ENCODE measurements at regions not wholly inside any gene's neighbourhood (a gene's known extent, or its start where the extent isn't known, plus 50 kb on each side); places are given as distances from the start of the nearest gene placed in this dataset.

DNA sequence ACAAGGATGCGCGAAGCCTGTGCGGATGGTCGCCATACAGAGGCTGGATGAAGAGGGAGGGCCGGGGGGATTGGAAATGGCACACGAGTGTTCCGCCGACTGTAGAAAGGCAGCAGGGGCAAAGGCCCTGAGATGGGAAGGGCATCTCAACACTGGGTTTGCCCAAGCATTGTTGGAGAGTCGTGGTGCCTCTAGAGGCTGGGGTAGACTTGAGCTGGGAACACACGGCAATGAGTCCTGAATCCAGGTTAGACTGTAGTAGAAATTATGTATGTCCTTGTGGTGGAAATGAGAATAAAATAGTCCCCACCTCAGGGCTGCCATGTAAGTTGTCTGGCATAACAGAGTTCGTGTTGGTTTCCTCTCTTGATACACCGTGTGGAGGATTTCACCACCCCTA, 83.8 kb upstream of the CCND2 start:
- Histone ChIP-seq H3K9ac (ENCODE audit: control insufficient read depth, insufficient read depth, low read length) (no peak overlapping the region), H3K4me1 (ENCODE audit: control insufficient read depth, insufficient read depth, low read length) (no peaks in the 10 kb centered on the region), H2AFZ (ENCODE audit: control insufficient read depth, low read depth, low read length) (no peak overlapping the region), H3K9me3 (replicated peaks; ENCODE audit: control insufficient read depth, insufficient read depth, low read length) (no peaks in the 10 kb centered on the region), H3K36me3 (ENCODE audit: control insufficient read depth in 2 of 2, insufficient read depth in 2 of 2, low read length in 1 of 2) (no peaks in the 10 kb centered on the region), H3K4me3 (no peak overlapping the region), H3K79me2 (ENCODE audit: control insufficient read depth, insufficient read depth, low read length) (no peaks in the 10 kb centered on the region), H3K27me3 (replicated peaks in 1 of 2; ENCODE audit: control insufficient read depth in 2 of 2, insufficient read depth in 2 of 2, low read length in 1 of 2) (no peaks in the 10 kb centered on the region), H3K27ac (ENCODE audit: control insufficient read depth, insufficient read depth) (no peak overlapping the region), H3K4me2 (ENCODE audit: control insufficient read depth, insufficient read depth) (no peak overlapping the region), H4K20me1 (ENCODE audit: control insufficient read depth, insufficient read depth) (no peaks in the 10 kb centered on the region)
- no TSS peak for BruUV-seq (replicated peaks)
- in situ Hi-C loops (cut with MboI) (no loop called here), intact Hi-C loops (cut with micrococcal nuclease; ENCODE audit: unreplicated experiment) (no loop called here)
- ChIA-PET CTCF (no interaction called here), SMC1A (ENCODE audit: uncharacterized antibody, unreplicated experiment) (interaction anchor here (1.0 to 4.8 kb wide), 8 partner anchors 11 to 79 kb away, joined by 3 to 30 read pairs (median 4); no protein-coding TSS in a partner anchor), RAD21 (ENCODE audit: unreplicated experiment) (interaction anchor here (3.7 kb wide), 1 partner anchor 26 kb away, joined by 20 read pairs; no protein-coding TSS in a partner anchor), POLR2A (no interaction called here)
- TF ChIP-seq SMC3 (IDR thresholded peaks at IDR 0.05; ENCODE audit: borderline replicate concordance, low read length) (no peak), RELA (IDR thresholded peaks at IDR 0.05; ENCODE audit: borderline replicate concordance, partially characterized antibody) (no peak), NFIC (IDR thresholded peaks at IDR 0.05; ENCODE audit: low read depth, low read length) (no peak), SMARCA5 (IDR thresholded peaks at IDR 0.05) (no peak), PAX5 (IDR thresholded peaks at IDR 0.05; ENCODE audit: borderline replicate concordance, low read depth, low read length) (no peak), HDAC2 (IDR thresholded peaks at IDR 0.05) (no peak), BACH1 (IDR thresholded peaks at IDR 0.05; ENCODE audit: borderline replicate concordance) (no peak), MTA2 (IDR thresholded peaks at IDR 0.05; ENCODE audit: low read depth) (no peak), WRNIP1 (IDR thresholded peaks at IDR 0.05; ENCODE audit: borderline replicate concordance, low read depth, low read length) (no peak)
- TF ChIP-seq, protein P1, sequence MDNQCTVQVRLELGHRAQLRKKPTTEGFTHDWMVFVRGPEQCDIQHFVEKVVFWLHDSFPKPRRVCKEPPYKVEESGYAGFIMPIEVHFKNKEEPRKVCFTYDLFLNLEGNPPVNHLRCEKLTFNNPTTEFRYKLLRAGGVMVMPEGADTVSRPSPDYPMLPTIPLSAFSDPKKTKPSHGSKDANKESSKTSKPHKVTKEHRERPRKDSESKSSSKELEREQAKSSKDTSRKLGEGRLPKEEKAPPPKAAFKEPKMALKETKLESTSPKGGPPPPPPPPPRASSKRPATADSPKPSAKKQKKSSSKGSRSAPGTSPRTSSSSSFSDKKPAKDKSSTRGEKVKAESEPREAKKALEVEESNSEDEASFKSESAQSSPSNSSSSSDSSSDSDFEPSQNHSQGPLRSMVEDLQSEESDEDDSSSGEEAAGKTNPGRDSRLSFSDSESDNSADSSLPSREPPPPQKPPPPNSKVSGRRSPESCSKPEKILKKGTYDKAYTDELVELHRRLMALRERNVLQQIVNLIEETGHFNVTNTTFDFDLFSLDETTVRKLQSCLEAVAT (IDR thresholded peaks at IDR 0.05) = no peak
- 83% methylated on average over 12 of the region's 12 CpGs for WGBS (ENCODE audit: insufficient coverage, insufficient replicate concordance, low lambda C conversion rate, missing lambda C conversion rate)
- FAIRE-seq (no peak), ATAC-seq (no peak), DNase-seq (ENCODE audit: low read depth, low spot score) (no peak)
